Panc1 (cell line): ENCODE measurements at regions not wholly inside any gene's neighbourhood (a gene's known extent, or its start where the extent isn't known, plus 50 kb on each side); places are given as distances from the start of the nearest gene placed in this dataset.

Source experiments
- CTCF ChIP-seq: fragments of 450-650 bp; IDR thresholded peaks from 2 replicates; pipeline ENCODE4 v1.5.1; 2017; ENCODE audit warnings: mild to moderate bottlenecking
- REST ChIP-seq, 2 experiments: IDR thresholded peaks; 2 replicates each; pipeline ENCODE4 v1.6.1; 2011 to 2012; ENCODE audit warnings: low read depth in 2 of 2, control low read depth in 1 of 2, low read length in 1 of 2, mild to moderate bottlenecking in 1 of 2, moderate library complexity in 1 of 2; ENCODE audit not compliant: insufficient read depth in 1 of 2
- SIN3A ChIP-seq: IDR thresholded peaks from 2 replicates; pipeline ENCODE4 v1.6.1; 2012; ENCODE audit warnings: low read depth, mild to moderate bottlenecking, low read length, moderate library complexity, borderline replicate concordance; ENCODE audit not compliant: insufficient read depth

GRCh38 chr5:74212336-74212735 lies 428.2 kb downstream of the ENC1 start:
- TF ChIP-seq SIN3A (no peak), REST (IDR thresholded peaks at IDR 0.05; ENCODE audit: insufficient read depth in 1 of 2, low read depth in 2 of 2, low read length in 1 of 2) (no peak), CTCF (peak; percentile 45)
